Globus pallidus (tissue), 1 donor: ENCODE measurements at regions not wholly inside any gene's neighbourhood (a gene's known extent, or its start where the extent isn't known, plus 50 kb on each side); places are given as distances from the start of the nearest gene placed in this dataset.
"Not testable (repeated sequence)": the region's sequence is repeated elsewhere in the genome, so short reads cannot be mapped to it uniquely, and the experiment has no call there.

Experiments
- DNase-seq: peaks from one replicate; pipeline ENCODE4 v3.0.0-alpha.2; 2015; ENCODE audit warnings: low spot score

DNA sequence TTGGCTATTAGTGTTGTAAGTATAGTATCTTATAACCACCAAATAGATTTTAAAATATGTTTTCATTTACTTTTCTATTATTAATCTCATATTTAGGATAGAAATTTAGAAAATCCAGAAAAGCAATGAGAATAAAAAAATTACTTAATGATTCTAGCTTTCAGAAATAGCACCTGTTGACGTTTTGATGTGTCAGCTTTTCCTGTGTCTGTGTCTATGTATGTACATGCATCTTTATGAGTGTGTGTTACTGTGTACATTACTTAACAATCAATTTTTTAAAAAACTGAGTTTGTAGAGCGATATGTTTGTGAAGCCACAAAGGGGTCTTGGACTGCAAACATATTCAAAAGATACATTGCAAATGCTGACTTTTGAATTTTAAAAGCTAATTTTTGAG is 526.9 kb downstream of the BCKDHB start:
- no peak for DNase-seq

GRCh38 chr6:80625405-80625804 is 518.9 kb downstream of the BCKDHB start:
- no peak for DNase-seq

DNA sequence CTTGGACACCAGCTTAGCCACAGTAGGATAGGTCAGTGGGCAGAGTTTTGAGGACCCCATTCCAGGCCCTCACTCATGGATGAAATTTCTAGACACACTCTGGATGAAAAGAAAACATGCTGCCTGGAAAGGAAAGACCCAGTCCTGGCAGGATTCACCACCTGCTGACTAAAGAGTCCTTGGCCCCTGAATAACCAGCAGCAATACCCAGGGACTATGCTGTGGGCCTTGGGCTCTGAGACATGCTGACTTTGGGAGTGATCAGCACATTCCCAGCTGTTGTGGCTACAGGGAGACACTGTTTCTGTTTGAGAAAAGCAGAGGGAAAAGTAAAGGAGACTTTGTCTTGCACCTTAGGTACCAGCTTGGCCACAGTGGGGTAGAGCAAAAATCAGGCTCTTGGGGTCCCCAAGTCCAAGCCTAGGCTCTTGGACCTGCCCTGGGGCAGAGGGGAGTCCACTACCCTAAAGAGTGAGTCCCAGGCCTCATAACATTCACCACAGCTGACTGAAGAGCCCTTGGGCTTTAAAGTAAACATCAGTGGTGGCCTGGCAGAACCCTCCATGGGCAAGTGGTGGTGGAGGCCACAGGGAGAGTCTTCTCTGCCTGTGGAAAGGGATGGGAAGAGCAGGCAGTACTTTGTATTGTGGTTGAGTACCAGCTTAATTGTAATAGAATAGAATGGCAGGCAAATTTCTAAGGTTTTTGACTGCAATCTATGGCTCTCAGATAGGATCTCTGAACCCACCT is 516.8 kb downstream of the BCKDHB start:
- DNase-seq = no peak

- DNase-seq = no peak
Measured at GRCh38 chr6:80622641-80623040, 516.2 kb downstream of the BCKDHB start.

- no peak for DNase-seq
Measured at GRCh38 chr6:80618953-80619352, 512.5 kb downstream of the BCKDHB start.

- no peak for DNase-seq
Measured at GRCh38 chr6:80610846-80611245, 504.4 kb downstream of the BCKDHB start.

DNA sequence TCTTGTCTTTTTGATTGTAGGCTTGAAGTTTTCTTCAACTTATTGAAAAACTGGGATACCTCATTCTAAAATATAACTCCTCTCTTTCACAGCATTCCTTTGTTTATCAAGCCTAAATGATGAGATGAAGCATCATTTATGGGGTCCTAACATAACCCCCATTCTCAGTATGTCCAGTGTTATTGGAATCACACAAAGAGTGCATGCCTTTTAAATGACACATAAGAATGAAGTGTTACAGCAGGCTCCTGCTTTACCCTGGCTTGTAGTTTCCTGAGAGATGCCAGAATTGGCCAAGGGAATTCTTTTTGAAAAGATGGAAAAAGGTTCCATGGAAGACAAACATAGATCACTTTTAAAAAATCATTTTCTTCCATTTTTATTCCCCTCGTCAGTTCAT is 502.4 kb downstream of the BCKDHB start:
- DNase-seq = no peak

- no peak for DNase-seq
Measured at GRCh38 chr6:80607811-80608391, 501.4 kb downstream of the BCKDHB start.

- peak; percentile 21 for DNase-seq
Measured at GRCh38 chr6:80605165-80605989, 498.9 kb downstream of the BCKDHB start.

- DNase-seq = no peak
Measured at GRCh38 chr6:80603679-80604078, 497.2 kb downstream of the BCKDHB start.

DNA sequence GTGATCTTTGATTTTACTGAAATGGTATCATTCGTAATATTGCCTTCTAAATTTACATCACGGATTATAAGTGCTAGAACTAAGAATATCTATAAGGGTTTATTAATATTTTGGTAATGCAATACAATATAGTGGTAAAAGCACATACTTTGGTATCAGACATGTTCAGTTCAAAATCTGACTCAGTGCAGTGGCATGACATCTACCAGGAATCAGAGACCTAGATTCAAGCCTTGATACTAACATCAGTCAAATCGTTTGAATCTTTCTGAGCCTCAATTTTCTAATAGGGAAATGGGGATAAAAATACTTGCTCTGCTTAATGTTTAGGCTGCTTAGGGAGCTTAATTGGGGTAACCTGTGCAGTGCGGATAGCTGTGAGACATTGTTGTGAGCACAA is 488.0 kb downstream of the BCKDHB start:
- no peak for DNase-seq

DNA sequence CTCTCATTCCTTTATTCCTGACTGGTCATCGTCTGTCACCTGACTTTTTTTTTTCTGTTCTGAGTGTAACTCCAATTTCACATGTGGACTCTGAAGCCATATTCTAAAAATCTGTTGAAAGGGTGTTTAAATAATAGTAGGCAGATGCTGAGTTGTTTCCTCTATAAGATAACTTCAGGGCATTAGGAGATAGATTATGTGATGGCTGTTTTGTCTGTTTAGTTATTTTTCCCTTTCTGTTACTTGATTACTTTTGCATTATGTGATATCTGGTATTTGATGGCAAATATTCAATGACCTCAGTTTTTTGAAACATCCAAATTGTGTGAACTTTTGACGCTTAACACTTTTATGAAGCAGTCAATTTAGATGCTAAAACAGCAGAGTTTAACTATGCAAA is 486.0 kb downstream of the BCKDHB start:
- no peak for DNase-seq

DNA sequence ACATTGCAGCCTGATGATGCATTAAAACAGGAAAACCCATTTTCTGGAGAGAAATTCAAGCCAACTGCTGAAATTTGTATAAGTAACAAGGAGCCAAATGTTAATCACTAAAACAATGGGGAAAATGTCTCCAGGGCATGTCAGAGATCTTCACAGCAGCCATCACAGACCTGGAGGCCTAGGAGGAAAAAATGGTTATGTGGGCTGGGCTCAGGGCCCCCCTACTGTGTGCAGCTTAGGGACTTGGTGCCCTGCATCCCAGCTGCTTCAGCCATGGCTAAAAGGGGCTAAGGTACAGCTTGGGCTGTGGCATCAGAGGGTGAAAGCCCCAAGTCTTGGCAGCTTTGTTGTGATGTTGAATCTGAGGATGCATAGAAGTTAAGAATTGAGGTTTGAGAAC is 479.8 kb downstream of the BCKDHB start:
- no peak for DNase-seq

DNA sequence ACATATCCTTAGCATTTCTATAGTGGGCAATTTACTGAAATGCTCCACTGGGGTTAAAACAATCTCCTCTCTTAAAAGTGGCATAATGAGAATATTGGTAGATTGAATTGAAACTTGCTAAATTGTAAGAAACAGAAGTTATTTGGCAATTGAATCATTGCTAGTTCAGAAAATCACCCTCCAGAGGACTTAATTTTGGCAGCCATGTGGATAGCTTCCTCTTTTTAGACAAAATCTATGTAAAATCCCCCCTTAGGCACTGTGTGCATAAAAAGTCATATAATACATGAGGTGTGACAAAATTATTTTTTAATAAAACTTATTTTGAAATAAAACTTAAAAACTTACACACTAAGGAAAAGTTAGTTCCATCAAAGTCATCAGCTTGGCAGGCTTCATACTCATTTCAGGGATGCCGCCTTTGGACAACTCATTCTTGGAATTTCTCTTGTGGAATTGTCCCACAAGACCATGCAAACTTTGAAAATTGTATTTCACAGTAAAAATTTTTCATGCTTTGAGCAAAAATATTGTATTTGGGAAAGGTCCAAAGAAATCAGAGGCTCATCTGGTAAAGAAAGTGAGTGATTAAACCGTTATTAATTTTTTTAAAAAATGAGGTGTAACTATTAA is 473.0 kb downstream of the BCKDHB start:
- no peak for DNase-seq

GRCh38 chr6:80573320-80573719 is 466.8 kb downstream of the BCKDHB start:
- not testable (repeated sequence) for DNase-seq

GRCh38 chr6:80566361-80566760 is 459.9 kb downstream of the BCKDHB start:
- no peak for DNase-seq

- DNase-seq = peak; percentile 12
Measured at GRCh38 chr6:80553071-80553740, 446.7 kb downstream of the BCKDHB start.

DNA sequence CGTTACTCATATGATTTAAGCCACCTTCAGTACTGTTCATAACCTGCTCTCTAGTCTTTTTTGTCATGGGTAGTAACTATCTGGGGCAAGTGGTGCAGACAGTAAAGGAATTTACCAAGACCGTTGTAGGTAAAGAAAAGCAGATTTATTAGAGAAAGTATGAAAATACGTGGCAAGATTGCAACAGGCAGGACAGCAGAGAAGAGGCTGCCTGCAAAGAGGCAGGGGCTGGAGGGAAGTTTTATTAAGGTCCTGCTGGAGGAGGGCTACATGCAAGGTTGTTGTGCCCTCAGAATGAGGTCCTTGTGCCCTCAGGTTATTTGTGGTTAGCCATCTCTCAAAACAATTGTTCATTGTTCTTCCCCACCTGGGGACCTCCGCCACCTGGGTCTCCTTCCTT is 444.3 kb downstream of the BCKDHB start:
- no peak for DNase-seq

DNA sequence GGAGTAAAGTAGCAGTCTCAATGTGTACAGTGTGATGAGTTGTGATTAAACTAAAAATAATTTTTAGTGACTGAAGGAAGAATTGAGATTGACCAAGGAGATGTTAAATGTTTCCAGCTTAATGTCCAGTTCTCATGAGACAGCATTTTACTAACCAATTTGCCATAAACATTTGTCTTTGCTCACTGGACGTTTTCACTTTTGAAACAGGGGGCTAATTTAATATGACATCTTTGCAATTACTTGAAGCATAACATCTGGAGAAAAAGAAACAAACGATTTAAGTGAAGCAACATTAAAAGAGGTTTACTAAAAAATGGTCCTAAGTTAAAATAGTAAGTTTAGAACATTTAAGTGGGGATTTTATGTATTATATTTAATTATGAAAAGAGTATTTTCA is 443.8 kb downstream of the BCKDHB start:
- no peak for DNase-seq

GRCh38 chr6:80548532-80548931 is 442.1 kb downstream of the BCKDHB start:
- no peak for DNase-seq

GRCh38 chr6:80547827-80548226 is 441.4 kb downstream of the BCKDHB start:
- DNase-seq = no peak
